ENCODE measurements at regions not wholly inside any gene's neighbourhood (a gene's known extent, or its start where the extent isn't known, plus 50 kb on each side); places are given as distances from the start of the nearest gene placed in this dataset.

GRCh38 chr7:135859538-135859937, 110.9 kb upstream of the FAM180A start (continued):
- TF ChIP-seq ASH2L (IDR thresholded peaks at IDR 0.05; ENCODE audit: low read length) (no peak), KDM4A (IDR thresholded peaks at IDR 0.05; ENCODE audit: low read depth, low read length, severe bottlenecking) (no peak), CHD1 (IDR thresholded peaks at IDR 0.05; ENCODE audit: low read depth, low read length) (no peak), JUN (IDR thresholded peaks at IDR 0.05; ENCODE audit: low read depth, low read length) (no peak)
- TF ChIP-seq, protein P1, sequence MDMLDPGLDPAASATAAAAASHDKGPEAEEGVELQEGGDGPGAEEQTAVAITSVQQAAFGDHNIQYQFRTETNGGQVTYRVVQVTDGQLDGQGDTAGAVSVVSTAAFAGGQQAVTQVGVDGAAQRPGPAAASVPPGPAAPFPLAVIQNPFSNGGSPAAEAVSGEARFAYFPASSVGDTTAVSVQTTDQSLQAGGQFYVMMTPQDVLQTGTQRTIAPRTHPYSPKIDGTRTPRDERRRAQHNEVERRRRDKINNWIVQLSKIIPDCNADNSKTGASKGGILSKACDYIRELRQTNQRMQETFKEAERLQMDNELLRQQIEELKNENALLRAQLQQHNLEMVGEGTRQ (IDR thresholded peaks at IDR 0.05; ENCODE audit: low read length): no peak

Data from H1 (cell line).